GM18511 (cell line): ENCODE measurements at regions not wholly inside any gene's neighbourhood (a gene's known extent, or its start where the extent isn't known, plus 50 kb on each side); places are given as distances from the start of the nearest gene placed in this dataset.
"Not testable (repeated sequence)": the region's sequence is repeated elsewhere in the genome, so short reads cannot be mapped to it uniquely, and the experiment has no call there.

Experiments
- ATAC-seq: cut with Tn5 transposase; IDR thresholded peaks from one replicate; pipeline ENCODE4 v1.9.1; 2021; ENCODE audit warnings: mild to moderate bottlenecking, moderate library complexity; ENCODE audit not compliant: unreplicated experiment

GRCh38 chr10:27390681-27391080 lies 113.4 kb upstream of the RAB18 start:
- no peak for ATAC-seq

- no peak for ATAC-seq
Measured at GRCh38 chr10:27388761-27389399, 115.2 kb upstream of the RAB18 start.

- no peak for ATAC-seq
Measured at GRCh38 chr10:27383595-27384542, 120.2 kb upstream of the RAB18 start.

GRCh38 chr10:27382176-27382575 lies 121.9 kb upstream of the RAB18 start:
- ATAC-seq, result no peak

GRCh38 chr10:27380929-27381358 lies 123.2 kb upstream of the RAB18 start:
- ATAC-seq, result no peak

- not testable (repeated sequence) for ATAC-seq
Measured at GRCh38 chr10:27379041-27379440, 125.1 kb upstream of the RAB18 start.

- no peak for ATAC-seq
Measured at GRCh38 chr10:27373566-27374160, 130.4 kb upstream of the RAB18 start.

- no peak for ATAC-seq
Measured at GRCh38 chr10:27372095-27372494, 131.5 kb upstream of the ACBD5 start.

GRCh38 chr10:27371375-27371774 lies 130.8 kb upstream of the ACBD5 start:
- not testable (repeated sequence) for ATAC-seq

GRCh38 chr10:27369880-27370279 lies 129.3 kb upstream of the ACBD5 start:
- no peak for ATAC-seq

GRCh38 chr10:27368706-27369105 lies 128.1 kb upstream of the ACBD5 start:
- ATAC-seq, result no peak

- peak; percentile 51 for ATAC-seq
Measured at GRCh38 chr10:27366769-27367168, 126.2 kb upstream of the ACBD5 start.

- no peak for ATAC-seq
Measured at GRCh38 chr10:27364028-27364427, 123.4 kb upstream of the ACBD5 start.

- peak; percentile 96 for ATAC-seq
Measured at GRCh38 chr10:27360581-27361172, 120.1 kb upstream of the ACBD5 start.

- no peak for ATAC-seq
Measured at GRCh38 chr10:27359792-27360355, 119.3 kb upstream of the ACBD5 start.

GRCh38 chr10:27356738-27357137 lies 116.1 kb upstream of the ACBD5 start:
- ATAC-seq, result no peak

GRCh38 chr10:27355918-27356573 lies 115.4 kb upstream of the ACBD5 start:
- no peak for ATAC-seq

- peak; percentile 99 for ATAC-seq
Measured at GRCh38 chr10:27354643-27355270, 114.2 kb upstream of the ACBD5 start.

- peak; percentile 29 for ATAC-seq
Measured at GRCh38 chr10:27354100-27354499, 113.5 kb upstream of the ACBD5 start.

GRCh38 chr10:27349987-27350386 lies 109.4 kb upstream of the ACBD5 start:
- no peak for ATAC-seq
